HL-60 (cell line): ENCODE measurements at regions not wholly inside any gene's neighbourhood (a gene's known extent, or its start where the extent isn't known, plus 50 kb on each side); places are given as distances from the start of the nearest gene placed in this dataset.

ENCODE experiments used
- DNase-seq, 2 experiments: peaks; one replicate each; pipeline ENCODE4 v3.0.0-alpha.2; 2010 to 2020; ENCODE audit warnings: low read depth in 1 of 2, low spot score in 1 of 2
- H3K27ac ChIP-seq: fragments of 250-450 bp; sonication (Bioruptor Pico); replicated peaks from 2 replicates; pipeline ENCODE4 v1.5.1; 2020; ENCODE audit warnings: mild to moderate bottlenecking, moderate library complexity
- H3K27me3 ChIP-seq: fragments of 250-450 bp; sonication (Bioruptor Pico); 2 replicates; pipeline ENCODE4 v1.5.1; 2021; ENCODE audit warnings: mild to moderate bottlenecking, moderate library complexity; ENCODE audit not compliant: insufficient read depth, poor library complexity, severe bottlenecking
- H3K4me3 ChIP-seq: replicated peaks from 2 replicates; pipeline ENCODE4 v1.5.1; 2011; ENCODE audit warnings: mild to moderate bottlenecking, control low read depth, low read length; ENCODE audit not compliant: insufficient read depth
- CTCF ChIP-seq: IDR thresholded peaks from one replicate; pipeline ENCODE4 v1.5.1; 2011; ENCODE audit warnings: low read length, control low read depth, inconsistent platforms; ENCODE audit not compliant: insufficient read depth
- GABPA ChIP-seq: IDR thresholded peaks from 2 replicates; pipeline ENCODE4 v1.6.1; 2012; ENCODE audit warnings: low read depth
- POLR2AphosphoS5 ChIP-seq: IDR thresholded peaks from 2 replicates; pipeline ENCODE4 v1.6.1; 2012; ENCODE audit warnings: low read depth
- REST ChIP-seq: IDR thresholded peaks from 2 replicates; pipeline ENCODE4 v1.6.1; 2012; ENCODE audit warnings: low read depth; ENCODE audit not compliant: insufficient replicate concordance
- SPI1 ChIP-seq: IDR thresholded peaks from 2 replicates; pipeline ENCODE4 v1.6.1; 2012; ENCODE audit warnings: low read depth, mild to moderate bottlenecking, borderline replicate concordance

- Histone ChIP-seq H3K4me3 (no peak overlapping the region), H3K27me3 (peaks cover 9% of the 10 kb centered on the region), H3K27ac (no peak overlapping the region)
- no peak for TF ChIP-seq SPI1
- TF ChIP-seq POLR2AphosphoS5, result no peak
- no peak for TF ChIP-seq CTCF
- no peak for TF ChIP-seq GABPA
- TF ChIP-seq REST, result no peak
- DNase-seq, result no peak
These were observed 125.9 kb upstream of the B3GAT1 start for GRCh38 chr11:134537941-134538340.

- H3K27me3 ChIP-seq, result peaks cover 9% of the 10 kb centered on the region
- no peak for TF ChIP-seq POLR2AphosphoS5
- TF ChIP-seq REST, result no peak
- TF ChIP-seq SPI1, result no peak
- TF ChIP-seq GABPA, result no peak
- no peak for TF ChIP-seq CTCF
- no peak overlapping the region for H3K4me3 ChIP-seq
- no peak overlapping the region for H3K27ac ChIP-seq
- no peak for DNase-seq
These were observed 125.3 kb upstream of the B3GAT1 start for GRCh38 chr11:134537296-134537695.

GRCh38 chr11:134536677-134537076, 124.6 kb upstream of the B3GAT1 start:
- Histone ChIP-seq H3K27me3 (peaks cover 9% of the 10 kb centered on the region), H3K4me3 (no peak overlapping the region), H3K27ac (no peak overlapping the region)
- no peak for DNase-seq
- TF ChIP-seq CTCF, result no peak
- peak; percentile 17; the same call in 1 of the 2 replicates for TF ChIP-seq SPI1
- no peak for TF ChIP-seq GABPA
- TF ChIP-seq REST, result no peak
- TF ChIP-seq POLR2AphosphoS5, result no peak
